Activated T-helper 9 cell treated with anti-CD3 and anti-CD28 coated beads, Interleukin-2, amount 50 U/mL, for 16 hours (primary cell): ENCODE measurements at regions not wholly inside any gene's neighbourhood (a gene's known extent, or its start where the extent isn't known, plus 50 kb on each side); places are given as distances from the start of the nearest gene placed in this dataset.
"Not testable (repeated sequence)": the region's sequence is repeated elsewhere in the genome, so short reads cannot be mapped to it uniquely, and the experiment has no call there.

ENCODE experiments used
- DNase-seq: peaks from one replicate; pipeline ENCODE4 v3.0.0-alpha.2; 2020; ENCODE audit warnings: low read depth

DNA sequence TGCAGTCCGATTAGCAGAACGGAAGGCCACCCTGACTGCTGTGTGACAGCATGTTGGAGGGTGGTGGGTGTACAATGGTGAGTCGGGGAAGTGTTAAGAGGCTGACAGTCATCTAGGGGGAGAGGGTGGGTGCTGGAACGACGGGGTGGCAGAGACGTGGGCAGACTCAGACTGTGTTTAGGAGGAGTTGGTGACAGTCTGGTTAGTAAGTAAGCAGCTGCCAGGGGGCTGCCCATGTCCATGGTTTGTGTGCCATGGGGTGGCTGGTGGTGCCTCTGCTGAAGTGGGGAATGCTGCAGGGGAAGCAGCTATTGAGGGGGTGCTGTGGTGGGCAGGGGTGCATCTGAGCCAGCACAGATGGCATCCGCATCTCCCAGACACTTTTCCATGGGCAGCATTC is 51.3 kb upstream of the BOD1 start:
- no peak for DNase-seq

DNA sequence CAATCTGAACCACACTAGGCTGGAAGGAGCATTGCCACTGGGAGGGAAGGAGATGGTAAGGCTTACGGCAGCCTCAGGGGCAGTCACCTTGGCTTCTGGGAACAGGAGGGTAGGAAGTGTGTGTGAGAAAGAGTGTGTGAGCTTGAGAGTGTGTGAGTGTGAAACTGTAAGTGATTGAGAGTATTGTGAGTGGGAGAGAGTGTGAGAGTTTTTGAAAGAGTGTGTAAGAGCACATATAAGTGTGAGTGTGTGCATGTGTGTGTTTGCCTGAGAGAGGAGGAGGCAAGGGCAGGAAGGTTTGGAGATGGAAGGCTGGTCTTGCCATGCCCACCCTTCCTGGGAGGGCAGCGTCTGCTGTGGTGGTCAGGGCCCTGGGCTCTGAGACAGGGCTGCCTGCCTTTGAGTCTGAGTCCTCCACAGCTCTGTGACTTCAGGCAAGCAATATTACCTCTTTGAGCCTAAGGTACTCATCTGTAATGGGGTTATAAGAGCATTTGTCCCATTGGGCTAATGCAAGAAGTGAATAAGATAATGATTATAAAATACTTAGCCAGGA is 51.9 kb upstream of the BOD1 start:
- no peak for DNase-seq

DNA sequence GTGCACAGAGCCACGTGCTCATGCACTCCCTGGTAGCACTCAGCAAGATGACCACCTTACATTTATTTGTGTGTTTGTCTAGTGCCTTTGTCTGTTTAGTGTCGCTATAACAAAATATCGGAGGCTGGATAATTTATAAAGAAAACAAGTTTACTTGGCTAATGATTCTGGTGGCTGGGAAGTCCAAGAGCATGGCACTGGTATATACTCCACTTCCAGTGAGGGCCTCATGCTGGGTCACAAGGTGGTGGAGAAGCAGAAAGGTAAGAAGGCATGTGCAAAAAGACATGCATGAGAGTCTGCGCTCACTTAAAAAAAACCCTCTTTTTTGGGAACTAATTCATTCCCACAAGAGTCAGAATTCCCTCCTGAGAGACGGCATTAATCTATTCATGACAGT is 52.5 kb upstream of the BOD1 start:
- no peak for DNase-seq

DNA sequence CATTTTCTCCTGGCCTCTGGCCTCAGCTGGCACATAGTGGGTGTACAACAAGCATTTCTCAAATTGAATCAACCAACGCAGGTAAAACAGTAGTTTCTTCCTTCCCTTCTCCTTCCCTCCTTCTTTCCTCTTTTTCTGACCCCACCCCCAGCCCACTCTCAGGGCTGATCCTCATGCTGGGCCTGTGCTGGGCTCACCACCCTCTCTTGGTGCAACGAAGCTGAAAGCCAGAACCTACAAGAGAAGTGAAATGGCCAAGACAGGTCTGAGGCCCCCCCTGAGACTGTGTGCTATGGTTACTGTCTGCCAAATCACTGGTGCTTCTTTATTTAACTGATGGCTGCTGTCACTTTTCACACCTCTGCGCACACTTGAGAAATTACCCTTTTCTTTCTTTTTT is 53.0 kb upstream of the BOD1 start:
- DNase-seq, result no peak

DNA sequence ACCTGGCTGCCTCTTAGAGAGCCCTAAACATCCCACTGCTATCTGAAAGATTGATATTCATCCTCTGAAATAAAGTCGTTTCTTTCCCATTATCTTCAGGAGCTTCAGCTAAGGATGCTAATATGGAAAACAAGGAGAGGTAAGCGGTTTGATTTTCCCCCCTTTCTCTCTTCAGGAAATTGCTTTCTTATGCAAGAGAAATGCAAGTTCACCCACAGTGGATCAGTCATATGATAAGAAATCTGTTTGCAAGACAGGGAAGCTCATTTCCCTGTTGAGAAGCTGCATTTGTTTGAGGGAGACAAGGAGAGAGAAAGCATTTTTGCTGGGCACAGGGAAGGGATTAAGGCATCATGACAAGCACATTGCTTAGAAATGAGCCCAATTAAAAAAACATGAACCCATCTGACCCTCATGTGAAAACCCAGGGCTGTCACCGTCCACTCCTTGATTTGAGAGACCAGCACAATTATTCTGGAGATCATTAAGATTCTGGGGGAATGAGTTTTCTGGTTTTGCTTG is 53.7 kb upstream of the BOD1 start:
- DNase-seq, result no peak

DNA sequence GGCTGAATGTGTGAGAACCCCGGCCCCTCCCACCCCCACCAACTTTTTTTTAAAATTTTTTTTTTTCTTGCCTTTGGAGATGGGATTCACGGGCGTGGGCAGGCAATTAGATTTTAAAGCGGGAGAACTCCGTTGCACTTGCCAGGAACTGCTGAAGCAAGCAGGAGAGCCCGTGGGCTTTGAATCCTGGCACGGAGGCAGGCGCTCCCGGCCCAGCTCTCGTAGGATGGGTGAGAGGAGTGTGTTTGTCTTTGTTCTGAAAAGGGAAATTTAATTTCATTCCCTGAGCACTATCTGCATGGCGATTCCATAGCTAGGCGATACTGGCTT is 54.3 kb upstream of the BOD1 start:
- DNase-seq, result no peak

DNA sequence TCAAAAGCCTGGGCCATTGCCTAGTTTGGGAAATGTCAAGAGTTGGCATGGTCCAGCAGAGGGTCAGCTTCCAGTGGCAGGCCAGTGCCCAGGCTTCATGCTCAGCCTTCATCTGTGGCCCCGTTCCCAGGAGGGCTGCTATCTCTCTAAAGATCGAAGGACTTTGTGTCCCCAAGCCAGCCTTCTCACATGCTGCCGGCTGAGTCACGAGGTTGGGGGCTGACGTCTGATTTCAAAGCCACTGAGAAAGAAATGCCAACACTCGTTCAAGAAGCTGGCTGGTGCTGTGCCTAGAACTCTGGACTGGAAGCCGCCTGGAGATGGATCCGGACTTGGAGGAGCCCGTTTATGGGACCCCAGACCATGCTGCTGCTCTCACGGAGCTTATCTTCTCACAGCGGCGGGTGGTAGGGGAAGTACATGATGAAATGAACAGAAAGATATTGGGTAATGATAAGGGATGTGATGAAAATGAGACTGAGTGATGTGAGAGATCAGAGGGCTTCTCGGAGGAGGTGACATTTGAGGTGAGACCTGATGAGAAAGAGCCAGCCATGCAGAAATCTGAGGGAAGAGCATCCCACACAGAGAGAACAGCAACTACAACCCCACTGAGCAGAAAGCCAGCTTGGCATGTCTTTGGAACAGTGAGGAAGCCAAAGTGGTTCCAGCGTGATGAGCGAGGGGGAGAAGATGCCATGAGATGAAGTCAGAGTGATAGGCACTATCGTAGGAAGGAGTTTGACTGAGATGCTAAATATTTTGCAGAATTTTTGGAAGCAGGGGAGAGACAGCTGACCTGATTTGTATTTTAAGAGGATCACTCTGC is 54.9 kb upstream of the BOD1 start:
- no peak for DNase-seq

DNA sequence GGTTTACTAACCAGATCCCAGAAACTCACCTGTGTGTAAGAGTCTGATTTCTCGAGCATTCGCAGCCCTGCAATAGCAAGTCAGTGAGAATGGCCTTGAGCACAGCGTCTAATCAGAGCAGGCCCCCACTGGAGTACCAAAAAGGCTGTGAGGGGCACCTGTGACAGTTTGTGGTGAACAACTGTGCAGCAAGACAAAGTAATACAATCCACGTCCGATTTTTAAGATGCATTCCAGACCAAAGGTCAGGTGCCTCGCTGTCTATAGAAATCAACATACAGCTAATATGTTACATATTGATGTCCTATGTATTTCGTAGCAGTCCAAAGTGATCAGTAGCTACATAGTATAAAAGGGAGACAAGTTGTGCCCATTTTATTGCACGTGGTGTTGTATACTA is 55.7 kb upstream of the BOD1 start:
- no peak for DNase-seq

DNA sequence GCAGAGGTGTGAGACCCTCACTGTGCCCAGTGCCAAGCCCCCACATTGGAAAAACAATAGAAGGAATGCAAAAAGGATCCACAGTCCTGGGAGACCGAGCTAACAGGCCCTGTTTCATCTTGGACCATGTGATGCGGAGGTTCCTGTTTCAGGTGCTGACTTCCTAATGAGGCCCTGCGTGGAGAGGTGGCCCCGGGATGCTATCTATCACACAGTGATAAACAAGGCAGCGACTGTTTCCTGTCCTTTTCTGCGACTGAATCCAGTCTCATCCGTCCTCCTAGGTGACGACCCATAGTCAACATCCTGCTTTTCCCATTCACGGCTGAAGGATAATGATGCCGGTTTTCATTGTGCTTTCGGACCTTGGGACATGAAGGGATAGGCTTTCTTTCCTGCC is 56.4 kb upstream of the BOD1 start:
- DNase-seq, result no peak

DNA sequence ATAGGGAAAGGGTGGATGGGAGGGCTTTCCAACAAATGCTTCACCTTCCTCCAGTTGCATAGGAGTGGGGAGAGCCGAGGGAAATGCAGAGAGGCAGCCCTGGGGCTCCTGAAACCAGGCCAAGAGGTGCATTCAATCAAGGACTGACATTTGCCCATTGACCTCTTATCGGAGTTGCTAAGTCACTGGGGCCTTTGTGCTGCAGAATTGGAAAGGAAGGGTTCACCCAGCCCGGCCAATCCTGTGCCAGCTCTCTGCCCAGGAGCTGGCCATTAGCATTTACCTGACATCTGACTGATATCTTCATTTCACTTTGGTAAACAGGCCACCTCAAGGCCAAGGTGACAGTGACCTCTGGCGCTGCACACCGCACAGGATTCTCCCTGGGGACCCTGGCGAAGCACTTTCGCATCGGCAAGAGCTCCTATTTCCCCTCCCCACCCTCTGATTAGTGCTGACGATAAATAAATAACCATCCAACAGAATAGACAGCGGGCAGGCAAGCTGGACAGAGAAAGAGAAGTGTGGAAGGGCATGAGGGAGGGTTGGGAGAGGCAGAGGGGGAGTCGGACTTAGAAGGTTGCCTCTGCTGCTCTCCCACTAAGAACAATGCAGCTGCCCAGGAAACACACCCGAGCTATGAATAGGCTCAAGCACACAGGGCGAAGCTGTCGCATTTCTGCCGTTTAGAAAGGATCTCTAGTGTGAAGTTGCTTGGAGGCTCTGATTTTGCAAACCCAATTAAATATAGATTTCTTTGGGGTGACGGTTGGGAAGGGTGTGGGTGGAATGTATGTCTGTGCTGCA is 57.0 kb upstream of the BOD1 start:
- no peak for DNase-seq

DNA sequence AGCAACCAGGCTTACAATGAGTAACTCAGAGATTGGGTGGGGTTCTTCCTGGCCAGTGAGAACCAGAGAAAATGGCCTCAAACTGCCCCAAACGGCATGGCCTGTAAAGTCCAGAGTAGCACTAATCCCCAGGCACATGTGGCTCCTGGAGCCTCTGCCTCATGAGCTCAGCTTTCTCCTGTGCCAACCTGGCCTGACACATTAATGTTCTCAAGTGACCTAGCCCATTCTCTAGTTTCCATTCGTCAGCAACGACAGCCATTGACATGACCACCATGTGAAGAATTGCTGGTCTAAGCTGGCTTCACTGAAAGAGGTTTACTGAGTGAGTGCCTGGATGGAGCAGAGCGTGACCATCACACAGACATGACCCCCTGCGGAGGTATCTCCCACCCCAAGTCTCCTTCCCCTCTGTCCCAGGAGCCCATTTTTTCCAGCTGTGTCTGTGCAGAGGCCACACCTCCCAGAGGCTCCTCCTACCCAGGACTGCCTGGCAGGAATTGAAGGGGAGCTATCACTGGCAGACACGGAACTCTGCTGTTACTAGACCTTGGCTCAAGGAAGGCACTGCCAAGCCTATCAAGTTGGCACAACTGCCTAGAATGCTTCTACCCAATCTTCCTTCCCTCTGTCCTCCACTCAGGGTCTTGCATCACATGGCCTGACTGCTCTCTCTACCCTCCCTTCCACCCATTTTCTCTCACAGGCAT is 59.0 kb upstream of the BOD1 start:
- no peak for DNase-seq

DNA sequence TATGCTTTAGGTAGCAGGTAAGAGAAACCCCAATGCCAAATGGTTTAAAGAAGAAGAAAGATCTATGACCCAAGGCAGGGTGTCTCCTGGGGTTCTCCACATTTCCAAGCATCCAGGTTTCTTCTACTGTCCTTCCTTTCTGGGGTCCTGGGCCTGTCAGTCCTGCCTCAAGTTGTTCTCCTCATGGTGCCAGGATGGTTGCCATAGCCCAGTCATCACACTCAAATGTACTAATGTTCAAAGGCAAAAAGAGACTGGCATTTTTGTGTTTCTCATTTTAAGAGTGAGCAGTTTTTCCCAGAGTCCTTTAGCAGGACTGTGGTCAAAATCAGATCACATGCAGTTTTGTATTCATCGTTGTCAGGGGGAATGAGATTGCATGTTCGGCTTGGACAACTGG is 59.9 kb upstream of the BOD1 start:
- no peak for DNase-seq

DNA sequence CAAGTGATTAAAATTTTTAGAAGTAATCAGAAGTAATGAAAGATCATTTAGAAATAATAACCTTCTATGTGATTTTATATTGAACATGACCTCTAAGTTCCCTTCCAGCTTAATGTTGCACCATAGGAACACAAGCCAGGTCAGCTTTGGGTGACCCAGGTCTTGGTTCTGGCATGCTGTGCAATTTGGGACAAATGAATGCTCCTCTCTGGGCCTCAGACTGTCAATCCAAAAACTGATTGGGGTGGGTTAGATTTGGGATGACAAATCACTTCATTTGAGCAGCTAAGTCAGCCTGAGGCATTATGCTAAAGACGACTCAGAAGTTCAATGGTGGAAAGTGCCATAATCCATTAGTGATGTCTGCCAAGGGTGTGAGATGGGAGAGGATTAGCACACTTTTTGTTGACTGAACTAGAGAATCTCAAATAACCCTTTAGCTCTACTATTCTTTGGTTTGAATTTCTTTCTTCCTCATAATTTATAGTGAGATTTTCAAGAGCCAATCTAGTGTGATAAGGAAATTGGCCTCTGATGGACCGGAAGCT is 60.7 kb upstream of the BOD1 start:
- DNase-seq, result no peak

DNA sequence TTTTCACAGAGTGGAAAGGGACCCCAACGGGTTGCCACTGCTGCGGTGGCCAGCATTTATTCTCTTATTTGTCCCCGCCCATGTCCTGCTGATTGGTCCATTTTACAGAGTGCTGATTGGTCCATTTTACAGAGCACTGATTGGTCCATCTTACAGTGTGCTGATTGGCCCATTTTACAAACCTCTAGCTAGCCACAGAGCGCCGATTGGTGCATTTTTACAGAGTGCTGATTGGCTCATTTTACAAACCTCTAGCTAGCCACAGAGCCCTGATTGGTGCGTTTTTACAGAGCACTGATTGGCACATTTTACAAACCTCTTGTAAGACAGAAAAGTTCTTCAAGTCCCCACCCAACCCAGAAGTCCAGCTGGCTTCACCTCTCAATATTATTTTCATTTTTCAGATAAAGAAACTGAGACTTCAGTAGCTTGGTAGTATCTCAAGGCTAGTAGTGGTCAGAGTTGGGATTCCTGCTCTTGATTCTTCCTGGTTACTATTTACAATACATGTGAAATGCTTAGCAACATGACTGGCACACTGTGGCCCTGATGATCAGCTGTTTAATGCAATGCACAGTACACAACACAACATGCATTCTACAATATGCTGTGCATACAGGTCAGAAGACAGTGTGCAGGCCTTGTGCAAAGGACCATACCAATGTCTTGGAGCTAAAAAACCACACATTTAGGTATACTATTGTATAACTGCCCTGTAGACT is 63.6 kb upstream of the BOD1 start:
- no peak for DNase-seq

DNA sequence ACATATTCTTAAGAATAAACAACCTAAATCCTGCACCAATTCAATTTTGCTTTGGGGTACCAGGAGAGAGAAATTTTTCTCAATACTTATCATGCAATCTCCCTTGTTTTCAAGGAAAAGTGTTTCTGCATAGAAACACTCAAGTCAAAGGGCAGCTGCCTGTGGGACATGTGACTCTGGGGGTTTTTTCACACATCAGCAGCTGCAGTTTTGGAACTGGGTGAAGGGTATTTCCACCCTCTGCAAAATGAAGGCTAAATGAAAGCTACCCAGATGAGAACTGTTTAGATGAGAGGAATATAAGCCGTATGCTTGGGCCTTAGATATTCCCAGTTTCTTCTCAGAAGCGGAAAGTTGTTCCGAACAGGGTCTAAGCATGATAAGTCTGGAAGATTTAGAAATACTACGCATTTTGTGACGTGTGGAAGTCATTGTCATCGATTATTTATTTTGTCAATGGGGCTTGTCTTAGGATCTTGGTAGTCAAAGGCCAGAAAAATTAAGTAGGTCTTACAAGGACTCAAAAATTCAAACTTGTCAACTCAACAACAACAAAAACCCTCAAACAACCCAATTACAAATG is 64.3 kb upstream of the BOD1 start:
- DNase-seq, result no peak

DNA sequence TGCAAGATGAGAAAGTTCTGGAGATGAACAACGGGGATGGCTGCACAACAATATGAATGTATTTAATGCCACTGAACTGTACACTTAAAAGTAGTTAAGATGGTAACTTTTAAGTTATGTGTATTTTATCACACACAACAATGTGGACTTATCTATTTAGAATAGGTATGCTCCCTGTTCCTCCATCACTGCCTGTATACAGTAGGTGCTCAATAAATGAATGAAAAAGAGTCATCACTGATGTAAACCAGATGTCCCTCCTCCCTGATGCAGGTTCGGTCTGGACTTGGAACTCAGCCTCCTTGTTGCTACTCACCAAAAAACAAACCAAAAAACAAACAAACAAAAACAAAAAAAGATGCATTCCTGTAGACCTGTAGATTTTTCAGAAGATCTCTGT is 65.9 kb upstream of the BOD1 start:
- no peak for DNase-seq

DNA sequence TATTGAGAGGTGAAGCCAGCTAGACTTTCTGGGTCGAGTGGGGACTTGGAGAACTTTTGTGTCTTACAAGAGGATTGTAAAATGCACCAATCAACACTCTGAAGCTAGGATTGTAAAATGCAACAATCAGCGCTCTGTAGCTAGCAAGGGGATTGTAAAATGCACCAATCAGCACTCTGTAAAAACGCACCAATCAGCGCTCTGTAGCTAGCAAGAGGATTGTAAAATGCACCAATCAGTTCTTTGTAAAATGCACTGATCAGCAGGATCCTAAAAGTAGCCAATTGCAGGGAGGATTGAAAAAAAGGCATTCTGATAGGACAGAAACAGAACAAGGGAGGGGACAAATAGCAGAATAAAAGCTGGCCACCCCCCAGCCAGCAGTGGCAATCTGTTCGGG is 68.1 kb upstream of the BOD1 start:
- not testable (repeated sequence) for DNase-seq

DNA sequence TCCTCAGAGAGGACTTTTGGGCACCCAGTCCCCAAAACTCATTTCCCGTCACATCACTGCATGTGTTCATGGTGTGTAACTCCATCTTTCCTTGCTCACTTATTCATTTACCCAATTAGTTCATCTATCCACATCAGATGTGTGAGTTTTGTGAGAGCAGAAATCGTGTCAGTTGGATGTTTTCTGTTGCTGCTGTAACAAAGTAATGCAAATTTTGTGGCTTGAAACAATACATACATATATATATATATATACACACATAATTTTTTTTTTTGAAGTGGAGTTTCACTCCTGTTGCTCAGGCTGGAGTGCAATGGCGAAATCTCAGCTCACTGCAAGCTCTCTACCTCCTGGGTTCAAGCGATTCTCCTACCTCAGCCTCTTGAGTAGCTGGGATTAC is 70.5 kb upstream of the BOD1 start:
- no peak for DNase-seq

DNA sequence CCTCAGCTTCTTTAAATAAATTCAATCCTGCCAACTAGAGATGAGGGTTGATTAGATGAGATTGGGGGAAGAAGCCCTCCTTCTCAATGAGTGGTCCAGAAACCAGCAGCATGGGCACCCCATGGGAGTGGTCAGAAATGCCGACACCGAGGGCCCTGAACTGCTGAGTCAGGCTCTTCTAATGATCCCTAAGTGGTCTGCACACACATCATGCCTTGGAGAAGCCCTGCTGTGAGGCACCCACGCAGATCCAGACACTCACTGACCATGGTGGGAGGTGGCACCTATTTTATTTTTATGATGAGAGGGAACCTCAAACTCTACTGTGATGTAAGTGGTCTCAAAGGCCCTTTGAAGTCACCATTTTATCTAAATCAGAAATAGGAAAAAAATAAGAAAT is 72.3 kb upstream of the BOD1 start:
- DNase-seq, result no peak

DNA sequence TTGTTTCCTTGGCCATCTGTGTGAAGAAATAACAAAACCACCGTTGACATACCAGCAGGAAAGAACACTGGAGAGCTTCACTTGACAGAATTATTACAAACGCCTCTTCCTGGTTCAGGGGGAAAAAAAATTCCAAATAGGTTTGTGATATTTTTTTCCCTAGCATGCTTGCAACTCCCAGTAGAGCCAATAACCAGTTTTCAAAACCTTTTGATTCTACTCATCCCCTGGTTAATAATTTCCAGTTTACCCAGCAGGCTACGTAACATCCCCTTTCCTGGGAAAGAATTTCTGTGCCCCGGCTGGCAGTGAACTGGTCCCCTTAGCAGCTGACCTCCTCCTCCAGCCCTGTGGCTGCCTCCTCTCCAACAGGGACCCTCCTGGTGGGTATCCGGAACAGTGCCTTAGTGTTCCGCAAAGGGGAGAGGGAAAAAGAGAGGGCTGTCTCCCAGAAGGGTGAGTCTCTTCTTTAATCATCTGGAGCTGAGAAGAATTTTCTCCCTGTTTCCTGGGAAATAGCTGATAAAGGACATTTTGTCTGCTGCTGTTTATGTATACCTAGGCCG is 72.8 kb upstream of the BOD1 start:
- no peak for DNase-seq
